ENCODE measurements at regions not wholly inside any gene's neighbourhood (a gene's known extent, or its start where the extent isn't known, plus 50 kb on each side); places are given as distances from the start of the nearest gene placed in this dataset.
A peak's percentile ranks its signal among the peaks of the same experiment; 100 is the strongest.

GRCh38 chr2:42854207-42854818 lies 61.9 kb upstream of the HAAO start:
- no peak for DNase-seq (ENCODE audit: low read depth)

DNA sequence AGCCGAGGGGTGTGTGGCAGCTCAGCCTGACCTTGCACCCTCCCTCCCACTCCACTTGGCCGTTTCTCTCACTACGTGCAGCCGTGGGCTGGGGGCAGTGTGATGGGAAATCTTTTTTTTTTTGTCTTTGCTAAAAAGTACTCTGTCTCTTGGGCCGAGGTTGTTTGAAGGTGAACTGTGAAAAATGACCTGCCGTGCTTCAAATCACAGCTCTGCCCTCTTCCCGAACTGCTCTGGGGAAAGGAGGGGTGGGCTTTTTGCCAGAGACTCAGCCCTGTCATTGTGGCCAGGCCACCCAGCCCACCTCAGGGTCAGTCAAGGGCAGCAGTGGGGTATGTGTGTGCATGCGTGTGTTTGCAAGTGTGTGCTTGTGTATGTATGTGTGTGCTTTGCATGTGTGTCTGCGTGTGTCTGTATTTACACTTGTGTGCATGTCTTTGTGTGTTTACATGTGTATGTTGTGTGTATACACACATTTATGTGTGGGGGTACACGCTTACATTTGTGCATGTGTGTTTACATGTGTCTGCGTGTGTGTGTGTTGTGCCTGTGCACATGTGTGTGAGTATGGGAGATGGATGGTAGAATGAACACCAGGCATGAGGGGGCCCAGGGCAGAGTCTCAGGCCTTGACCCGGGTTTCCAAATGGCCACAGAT lies 61.3 kb upstream of the HAAO start:
- no peak for DNase-seq (ENCODE audit: low read depth)

DNA sequence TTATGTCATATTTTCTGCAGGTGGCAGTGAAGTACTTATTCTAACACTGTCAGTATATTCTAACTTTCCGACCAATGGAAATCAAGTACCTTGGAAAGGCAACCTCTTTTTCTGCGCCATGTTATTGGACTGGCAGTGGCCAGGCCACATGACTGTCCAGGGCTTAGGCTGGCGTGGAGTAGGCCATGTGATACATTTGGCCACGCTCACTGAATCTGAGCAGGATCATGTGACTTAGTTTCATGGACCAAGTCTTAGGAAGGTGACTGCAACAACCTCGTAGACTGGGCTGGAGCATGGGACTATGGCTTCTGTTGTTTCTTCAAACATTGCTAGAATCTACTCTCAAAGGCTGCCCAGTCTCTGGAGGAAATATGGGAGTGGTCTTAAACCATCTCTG lies 60.4 kb upstream of the HAAO start:
- DNase-seq (ENCODE audit: low read depth) = no peak

- DNase-seq (ENCODE audit: low read depth) = no peak
Measured at GRCh38 chr2:42851740-42852250, 59.4 kb upstream of the HAAO start.

DNA sequence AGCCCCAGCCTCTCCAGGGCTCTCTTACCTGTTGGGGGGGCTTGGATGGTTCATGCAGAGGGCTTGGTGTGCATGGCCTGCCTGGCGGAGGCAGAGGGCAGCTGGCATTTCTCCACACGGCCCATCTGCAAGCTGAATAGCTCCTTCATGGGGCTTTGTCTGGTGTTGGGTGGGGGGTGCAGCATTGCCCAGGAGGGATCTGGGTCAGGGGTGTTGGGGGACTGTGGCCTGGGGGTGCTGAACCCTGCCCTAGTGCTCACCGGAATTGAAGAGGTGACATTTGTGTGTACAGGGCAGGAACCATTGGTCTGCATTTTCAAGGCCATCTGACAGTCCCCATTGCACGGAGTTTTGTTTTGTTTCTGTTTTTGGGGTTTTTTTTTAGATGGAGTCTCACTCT lies 58.8 kb upstream of the HAAO start:
- DNase-seq (ENCODE audit: low read depth) = no peak

- no peak for DNase-seq (ENCODE audit: low read depth)
Measured at GRCh38 chr2:42850016-42850805, 57.8 kb upstream of the HAAO start.

DNA sequence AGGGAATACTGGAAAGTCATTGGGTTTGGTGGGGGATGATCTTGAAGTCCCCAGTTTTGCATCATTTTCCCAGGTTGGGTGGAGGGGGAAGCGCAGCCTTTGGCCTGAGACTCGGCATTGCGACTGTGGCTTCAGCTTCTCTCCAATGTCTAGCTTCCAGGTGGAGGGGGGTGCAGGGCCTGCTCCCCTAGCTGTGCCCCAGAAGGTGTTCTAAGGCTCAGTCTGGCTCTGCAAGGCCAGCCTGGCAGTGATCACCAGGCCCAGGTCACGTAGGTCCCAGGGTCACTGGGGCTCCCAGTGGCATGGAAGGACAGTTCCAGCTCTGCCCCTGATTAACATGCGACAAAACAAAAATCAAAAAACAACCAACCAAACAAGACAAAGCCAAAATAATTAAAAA lies 56.9 kb upstream of the HAAO start:
- no peak for DNase-seq (ENCODE audit: low read depth)

- DNase-seq (ENCODE audit: low read depth) = no peak
Measured at GRCh38 chr2:42848726-42849290, 56.4 kb upstream of the HAAO start.

- no peak for DNase-seq (ENCODE audit: low read depth)
Measured at GRCh38 chr2:42848265-42848664, 55.9 kb upstream of the HAAO start.

GRCh38 chr2:42847596-42848151 lies 55.3 kb upstream of the HAAO start:
- DNase-seq (ENCODE audit: low read depth) = no peak

GRCh38 chr2:42846932-42847595 lies 54.7 kb upstream of the HAAO start:
- DNase-seq (ENCODE audit: low read depth) = no peak

GRCh38 chr2:42846026-42846425 lies 53.6 kb upstream of the HAAO start:
- DNase-seq (ENCODE audit: low read depth) = no peak

GRCh38 chr2:42844901-42845821 lies 52.8 kb upstream of the HAAO start:
- DNase-seq (ENCODE audit: low read depth) = peak; percentile 47

- DNase-seq (ENCODE audit: low read depth) = no peak
Measured at GRCh38 chr2:42844366-42844765, 52.0 kb upstream of the HAAO start.

DNA sequence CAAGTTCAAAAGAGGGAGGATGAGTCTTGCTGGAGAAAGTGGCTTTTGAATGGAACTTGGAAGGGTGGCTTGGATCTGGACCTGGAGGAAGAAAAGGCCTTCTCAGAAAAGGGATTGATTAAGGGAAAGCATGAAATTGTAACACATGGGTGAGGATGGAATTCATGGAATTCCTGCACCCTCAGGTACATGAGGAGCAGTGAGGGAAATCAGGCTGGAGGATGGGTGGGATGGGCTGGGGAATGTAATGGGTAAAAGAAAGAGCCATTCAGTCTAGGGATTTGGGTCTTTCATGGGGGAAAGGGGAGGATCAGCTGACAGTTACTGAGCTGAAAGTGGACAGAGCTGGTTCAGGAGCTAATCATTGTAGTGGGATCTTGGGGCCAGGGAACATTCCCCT lies 51.2 kb upstream of the HAAO start:
- DNase-seq (ENCODE audit: low read depth) = no peak

DNA sequence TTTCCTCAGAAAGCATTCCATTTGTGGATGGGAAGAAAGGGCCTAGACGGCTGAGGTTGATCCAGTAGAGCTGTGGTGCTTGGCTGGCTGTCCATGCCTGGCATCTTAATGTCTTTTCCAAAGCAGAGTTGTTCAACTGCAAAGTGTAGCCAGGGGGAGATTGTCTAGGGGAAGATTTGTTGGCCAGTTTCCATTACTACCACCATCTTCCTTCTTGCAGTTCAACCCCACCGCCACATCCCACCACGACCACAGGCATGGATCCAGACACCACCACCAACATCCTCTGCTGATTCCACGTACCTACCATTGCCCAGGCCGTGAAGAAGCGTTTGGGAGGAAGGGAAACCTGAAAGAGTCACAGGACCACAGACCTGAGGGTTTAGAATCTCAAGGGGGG lies 50.7 kb upstream of the HAAO start:
- no peak for DNase-seq (ENCODE audit: low read depth)

GRCh38 chr2:42842466-42842865 lies 50.1 kb upstream of the HAAO start:
- no peak for DNase-seq (ENCODE audit: low read depth)

Measured in fibroblast of the conjunctiva (primary cell).